Liver (tissue), 3 donors: ENCODE measurements at regions not wholly inside any gene's neighbourhood (a gene's known extent, or its start where the extent isn't known, plus 50 kb on each side); places are given as distances from the start of the nearest gene placed in this dataset.
"Not testable (repeated sequence)": the region's sequence is repeated elsewhere in the genome, so short reads cannot be mapped to it uniquely, and the experiment has no call there.

Experiments used
- FOXA1 ChIP-seq: IDR thresholded peaks from 2 replicates; pipeline ENCODE4 v1.6.1; 2016; ENCODE audit warnings: antibody characterized with exemption
- RXRA ChIP-seq, 2 donors: IDR thresholded peaks; 2 replicates each; pipeline ENCODE4 v1.6.1; 2017 to 2018; ENCODE audit warnings: antibody characterized with exemption in 2 of 2, mild to moderate bottlenecking in 1 of 2
- SP1 ChIP-seq: IDR thresholded peaks from 2 replicates; pipeline ENCODE4 v1.6.1; 2018; ENCODE audit warnings: antibody characterized with exemption, mild to moderate bottlenecking
- TAF1 ChIP-seq: conservative IDR thresholded peaks from 2 replicates; pipeline ENCODE4 v1.6.1; 2016; ENCODE audit warnings: antibody characterized with exemption, mild to moderate bottlenecking
- YY1 ChIP-seq: IDR thresholded peaks from 2 replicates; pipeline ENCODE4 v1.6.1; 2016; ENCODE audit warnings: antibody characterized with exemption, mild to moderate bottlenecking
- TF ChIP-seq, protein P1 (sequence below): fragments of 150-350 bp; IDR thresholded peaks from 2 replicates; pipeline ENCODE4 v1.5.1; 2017; ENCODE audit warnings: improper control_type of control experiment, low read depth, low read length; ENCODE audit not compliant: missing input control
- TF ChIP-seq, protein P2 (sequence below): IDR thresholded peaks from 2 replicates; pipeline ENCODE4 v1.6.1; 2016; ENCODE audit warnings: antibody characterized with exemption
- TF ChIP-seq, protein P3 (sequence below): IDR thresholded peaks from 2 replicates; pipeline ENCODE4 v1.6.1; 2016; ENCODE audit warnings: antibody characterized with exemption, mild to moderate bottlenecking
- TF ChIP-seq, protein P4 (sequence below): IDR thresholded peaks from 2 replicates; pipeline ENCODE4 v1.6.1; 2016; ENCODE audit warnings: antibody characterized with exemption
- TF ChIP-seq, protein P5 (sequence below): IDR thresholded peaks from 2 replicates; pipeline ENCODE4 v1.6.1; 2016; ENCODE audit warnings: antibody characterized with exemption
- donor health status: healthy.
- donor health status: healthy.

DNA sequence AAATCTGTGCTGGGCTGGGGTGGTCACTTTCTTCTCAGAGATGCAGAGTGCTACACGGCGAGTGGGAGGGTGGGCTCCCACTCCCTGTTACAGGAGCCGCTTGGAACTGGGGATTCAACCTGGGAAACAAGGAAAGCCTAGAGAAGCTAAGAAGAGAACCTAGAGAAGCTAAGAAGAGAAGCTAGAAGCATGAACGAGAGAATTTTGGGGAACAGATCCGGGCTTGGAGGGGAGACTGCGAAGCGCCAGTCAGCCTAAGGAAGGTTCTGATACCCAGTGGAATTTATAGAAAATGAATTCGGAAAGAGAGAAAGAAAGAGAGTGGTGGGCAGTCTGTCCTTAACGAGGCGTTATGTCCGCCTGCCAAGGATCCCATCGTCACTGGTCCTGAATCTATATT, 492.0 kb downstream of the PRIM2 start:
- TF ChIP-seq, protein P1, sequence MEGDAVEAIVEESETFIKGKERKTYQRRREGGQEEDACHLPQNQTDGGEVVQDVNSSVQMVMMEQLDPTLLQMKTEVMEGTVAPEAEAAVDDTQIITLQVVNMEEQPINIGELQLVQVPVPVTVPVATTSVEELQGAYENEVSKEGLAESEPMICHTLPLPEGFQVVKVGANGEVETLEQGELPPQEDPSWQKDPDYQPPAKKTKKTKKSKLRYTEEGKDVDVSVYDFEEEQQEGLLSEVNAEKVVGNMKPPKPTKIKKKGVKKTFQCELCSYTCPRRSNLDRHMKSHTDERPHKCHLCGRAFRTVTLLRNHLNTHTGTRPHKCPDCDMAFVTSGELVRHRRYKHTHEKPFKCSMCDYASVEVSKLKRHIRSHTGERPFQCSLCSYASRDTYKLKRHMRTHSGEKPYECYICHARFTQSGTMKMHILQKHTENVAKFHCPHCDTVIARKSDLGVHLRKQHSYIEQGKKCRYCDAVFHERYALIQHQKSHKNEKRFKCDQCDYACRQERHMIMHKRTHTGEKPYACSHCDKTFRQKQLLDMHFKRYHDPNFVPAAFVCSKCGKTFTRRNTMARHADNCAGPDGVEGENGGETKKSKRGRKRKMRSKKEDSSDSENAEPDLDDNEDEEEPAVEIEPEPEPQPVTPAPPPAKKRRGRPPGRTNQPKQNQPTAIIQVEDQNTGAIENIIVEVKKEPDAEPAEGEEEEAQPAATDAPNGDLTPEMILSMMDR = not testable (repeated sequence)
- TF ChIP-seq, protein P2, sequence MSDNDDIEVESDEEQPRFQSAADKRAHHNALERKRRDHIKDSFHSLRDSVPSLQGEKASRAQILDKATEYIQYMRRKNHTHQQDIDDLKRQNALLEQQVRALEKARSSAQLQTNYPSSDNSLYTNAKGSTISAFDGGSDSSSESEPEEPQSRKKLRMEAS = not testable (repeated sequence)
- TF ChIP-seq, protein P3, sequence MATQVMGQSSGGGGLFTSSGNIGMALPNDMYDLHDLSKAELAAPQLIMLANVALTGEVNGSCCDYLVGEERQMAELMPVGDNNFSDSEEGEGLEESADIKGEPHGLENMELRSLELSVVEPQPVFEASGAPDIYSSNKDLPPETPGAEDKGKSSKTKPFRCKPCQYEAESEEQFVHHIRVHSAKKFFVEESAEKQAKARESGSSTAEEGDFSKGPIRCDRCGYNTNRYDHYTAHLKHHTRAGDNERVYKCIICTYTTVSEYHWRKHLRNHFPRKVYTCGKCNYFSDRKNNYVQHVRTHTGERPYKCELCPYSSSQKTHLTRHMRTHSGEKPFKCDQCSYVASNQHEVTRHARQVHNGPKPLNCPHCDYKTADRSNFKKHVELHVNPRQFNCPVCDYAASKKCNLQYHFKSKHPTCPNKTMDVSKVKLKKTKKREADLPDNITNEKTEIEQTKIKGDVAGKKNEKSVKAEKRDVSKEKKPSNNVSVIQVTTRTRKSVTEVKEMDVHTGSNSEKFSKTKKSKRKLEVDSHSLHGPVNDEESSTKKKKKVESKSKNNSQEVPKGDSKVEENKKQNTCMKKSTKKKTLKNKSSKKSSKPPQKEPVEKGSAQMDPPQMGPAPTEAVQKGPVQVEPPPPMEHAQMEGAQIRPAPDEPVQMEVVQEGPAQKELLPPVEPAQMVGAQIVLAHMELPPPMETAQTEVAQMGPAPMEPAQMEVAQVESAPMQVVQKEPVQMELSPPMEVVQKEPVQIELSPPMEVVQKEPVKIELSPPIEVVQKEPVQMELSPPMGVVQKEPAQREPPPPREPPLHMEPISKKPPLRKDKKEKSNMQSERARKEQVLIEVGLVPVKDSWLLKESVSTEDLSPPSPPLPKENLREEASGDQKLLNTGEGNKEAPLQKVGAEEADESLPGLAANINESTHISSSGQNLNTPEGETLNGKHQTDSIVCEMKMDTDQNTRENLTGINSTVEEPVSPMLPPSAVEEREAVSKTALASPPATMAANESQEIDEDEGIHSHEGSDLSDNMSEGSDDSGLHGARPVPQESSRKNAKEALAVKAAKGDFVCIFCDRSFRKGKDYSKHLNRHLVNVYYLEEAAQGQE = not testable (repeated sequence)
- TF ChIP-seq, protein P4, sequence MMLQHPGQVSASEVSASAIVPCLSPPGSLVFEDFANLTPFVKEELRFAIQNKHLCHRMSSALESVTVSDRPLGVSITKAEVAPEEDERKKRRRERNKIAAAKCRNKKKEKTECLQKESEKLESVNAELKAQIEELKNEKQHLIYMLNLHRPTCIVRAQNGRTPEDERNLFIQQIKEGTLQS = not testable (repeated sequence)
- TF ChIP-seq TAF1; RXRA (IDR thresholded peaks at IDR 0.05); SP1; YY1; FOXA1: not testable (repeated sequence)
- TF ChIP-seq, protein P5, sequence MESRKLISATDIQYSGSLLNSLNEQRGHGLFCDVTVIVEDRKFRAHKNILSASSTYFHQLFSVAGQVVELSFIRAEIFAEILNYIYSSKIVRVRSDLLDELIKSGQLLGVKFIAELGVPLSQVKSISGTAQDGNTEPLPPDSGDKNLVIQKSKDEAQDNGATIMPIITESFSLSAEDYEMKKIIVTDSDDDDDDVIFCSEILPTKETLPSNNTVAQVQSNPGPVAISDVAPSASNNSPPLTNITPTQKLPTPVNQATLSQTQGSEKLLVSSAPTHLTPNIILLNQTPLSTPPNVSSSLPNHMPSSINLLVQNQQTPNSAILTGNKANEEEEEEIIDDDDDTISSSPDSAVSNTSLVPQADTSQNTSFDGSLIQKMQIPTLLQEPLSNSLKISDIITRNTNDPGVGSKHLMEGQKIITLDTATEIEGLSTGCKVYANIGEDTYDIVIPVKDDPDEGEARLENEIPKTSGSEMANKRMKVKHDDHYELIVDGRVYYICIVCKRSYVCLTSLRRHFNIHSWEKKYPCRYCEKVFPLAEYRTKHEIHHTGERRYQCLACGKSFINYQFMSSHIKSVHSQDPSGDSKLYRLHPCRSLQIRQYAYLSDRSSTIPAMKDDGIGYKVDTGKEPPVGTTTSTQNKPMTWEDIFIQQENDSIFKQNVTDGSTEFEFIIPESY = not testable (repeated sequence)
